Astrocyte (in vitro differentiated cells and primary cell): ENCODE measurements at regions not wholly inside any gene's neighbourhood (a gene's known extent, or its start where the extent isn't known, plus 50 kb on each side); places are given as distances from the start of the nearest gene placed in this dataset.

Source experiments
- EZH2 ChIP-seq: IDR thresholded peaks from 2 replicates; pipeline ENCODE4 v1.6.1; 2012; ENCODE audit warnings: mild to moderate bottlenecking, low read length, inconsistent platforms; ENCODE audit not compliant: insufficient read depth
- TF ChIP-seq, protein P1 (sequence below): IDR thresholded peaks from 2 replicates; pipeline ENCODE4 v1.5.1; 2011; ENCODE audit warnings: low read depth, mild to moderate bottlenecking, inconsistent platforms, low read length, moderate library complexity; ENCODE audit not compliant: insufficient read depth

DNA sequence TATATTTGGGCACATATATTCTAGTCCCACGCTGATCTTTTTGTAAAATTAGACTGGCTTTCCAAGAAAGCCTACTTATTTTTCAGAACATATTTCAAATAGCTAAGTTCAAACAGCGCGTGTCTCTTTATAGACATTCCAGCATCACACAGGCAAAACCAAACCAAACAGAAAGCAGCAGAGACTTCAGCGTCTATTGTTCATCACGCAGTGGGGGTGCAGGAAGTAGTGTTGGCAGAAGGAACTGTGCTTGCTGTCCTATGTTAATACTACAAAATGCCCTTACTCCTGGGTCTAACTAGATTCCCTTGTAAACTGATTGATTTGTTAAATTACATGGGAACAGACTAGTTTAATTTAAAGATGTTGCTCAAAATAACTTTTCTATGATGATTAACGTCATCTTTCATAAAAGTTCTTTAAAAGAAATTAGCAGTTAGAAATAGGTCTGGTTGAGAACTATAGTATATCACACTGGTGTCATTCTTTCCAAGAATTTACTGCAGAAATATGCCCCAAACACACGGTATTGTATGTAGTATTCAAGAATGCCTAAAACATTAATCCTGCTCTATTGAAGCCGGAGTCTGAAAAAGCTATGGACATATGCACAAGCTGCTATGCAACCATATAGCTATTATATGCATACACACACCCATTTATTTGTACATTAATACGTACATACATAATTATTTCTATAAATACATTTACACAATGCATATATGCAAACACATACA is 436.3 kb downstream of the CBLN2 start:
- TF ChIP-seq, protein P1, sequence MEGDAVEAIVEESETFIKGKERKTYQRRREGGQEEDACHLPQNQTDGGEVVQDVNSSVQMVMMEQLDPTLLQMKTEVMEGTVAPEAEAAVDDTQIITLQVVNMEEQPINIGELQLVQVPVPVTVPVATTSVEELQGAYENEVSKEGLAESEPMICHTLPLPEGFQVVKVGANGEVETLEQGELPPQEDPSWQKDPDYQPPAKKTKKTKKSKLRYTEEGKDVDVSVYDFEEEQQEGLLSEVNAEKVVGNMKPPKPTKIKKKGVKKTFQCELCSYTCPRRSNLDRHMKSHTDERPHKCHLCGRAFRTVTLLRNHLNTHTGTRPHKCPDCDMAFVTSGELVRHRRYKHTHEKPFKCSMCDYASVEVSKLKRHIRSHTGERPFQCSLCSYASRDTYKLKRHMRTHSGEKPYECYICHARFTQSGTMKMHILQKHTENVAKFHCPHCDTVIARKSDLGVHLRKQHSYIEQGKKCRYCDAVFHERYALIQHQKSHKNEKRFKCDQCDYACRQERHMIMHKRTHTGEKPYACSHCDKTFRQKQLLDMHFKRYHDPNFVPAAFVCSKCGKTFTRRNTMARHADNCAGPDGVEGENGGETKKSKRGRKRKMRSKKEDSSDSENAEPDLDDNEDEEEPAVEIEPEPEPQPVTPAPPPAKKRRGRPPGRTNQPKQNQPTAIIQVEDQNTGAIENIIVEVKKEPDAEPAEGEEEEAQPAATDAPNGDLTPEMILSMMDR, result no peak
- no peak for TF ChIP-seq EZH2
